ENCODE measurements at regions not wholly inside any gene's neighbourhood (a gene's known extent, or its start where the extent isn't known, plus 50 kb on each side); places are given as distances from the start of the nearest gene placed in this dataset.
"Not testable (repeated sequence)": the region's sequence is repeated elsewhere in the genome, so short reads cannot be mapped to it uniquely, and the experiment has no call there.

GRCh38 chr7:42722198-42722597 lies 189.7 kb downstream of the C7orf25 start:
- DNase-seq (ENCODE audit: low read depth): no peak

- DNase-seq (ENCODE audit: low read depth): no peak
These were observed 190.7 kb downstream of the C7orf25 start for GRCh38 chr7:42720991-42721796.

- DNase-seq (ENCODE audit: low read depth): no peak
These were observed 191.9 kb downstream of the C7orf25 start for GRCh38 chr7:42720012-42720411.

GRCh38 chr7:42718466-42718865 lies 193.4 kb downstream of the C7orf25 start:
- DNase-seq (ENCODE audit: low read depth): not testable (repeated sequence)

- no peak for DNase-seq (ENCODE audit: low read depth)
These were observed 197.5 kb downstream of the C7orf25 start for GRCh38 chr7:42714356-42714755.

GRCh38 chr7:42709284-42709683 lies 202.6 kb downstream of the C7orf25 start:
- DNase-seq (ENCODE audit: low read depth): no peak

GRCh38 chr7:42704710-42705109 lies 207.2 kb downstream of the C7orf25 start:
- no peak for DNase-seq (ENCODE audit: low read depth)

- DNase-seq (ENCODE audit: low read depth): no peak
These were observed 209.2 kb downstream of the C7orf25 start for GRCh38 chr7:42702647-42703046.

- no peak for DNase-seq (ENCODE audit: low read depth)
These were observed 211.2 kb downstream of the C7orf25 start for GRCh38 chr7:42700406-42701327.

- no peak for DNase-seq (ENCODE audit: low read depth)
These were observed 212.3 kb downstream of the C7orf25 start for GRCh38 chr7:42699380-42700178.

GRCh38 chr7:42698600-42699374 lies 213.1 kb downstream of the C7orf25 start:
- DNase-seq (ENCODE audit: low read depth): no peak

GRCh38 chr7:42694894-42695507 lies 216.9 kb downstream of the C7orf25 start:
- DNase-seq (ENCODE audit: low read depth): no peak

GRCh38 chr7:42693722-42694121 lies 218.1 kb downstream of the C7orf25 start:
- no peak for DNase-seq (ENCODE audit: low read depth)

GRCh38 chr7:42692621-42693020 lies 219.2 kb downstream of the C7orf25 start:
- DNase-seq (ENCODE audit: low read depth): no peak

GRCh38 chr7:42690794-42691639 lies 220.9 kb downstream of the C7orf25 start:
- no peak for DNase-seq (ENCODE audit: low read depth)

GRCh38 chr7:42689626-42690025 lies 222.2 kb downstream of the C7orf25 start:
- DNase-seq (ENCODE audit: low read depth): no peak

GRCh38 chr7:42688056-42688371 lies 223.9 kb downstream of the C7orf25 start:
- no peak for DNase-seq (ENCODE audit: low read depth)

- no peak for DNase-seq (ENCODE audit: low read depth)
These were observed 224.4 kb downstream of the C7orf25 start for GRCh38 chr7:42687211-42688055.

- DNase-seq (ENCODE audit: low read depth): no peak
These were observed 225.2 kb downstream of the C7orf25 start for GRCh38 chr7:42686594-42687156.

Data from non-pigmented ciliary epithelial cell (primary cell).